K562 (cell line): ENCODE measurements at regions not wholly inside any gene's neighbourhood (a gene's known extent, or its start where the extent isn't known, plus 50 kb on each side); places are given as distances from the start of the nearest gene placed in this dataset.
"Not testable (repeated sequence)": the region's sequence is repeated elsewhere in the genome, so short reads cannot be mapped to it uniquely, and the experiment has no call there.

ENCODE experiments used
- ATAC-seq: fragments of 200-7000 bp; cut with Tn5 transposase; 3 replicates; pipeline ENCODE4 v1.9.1; 2020; ENCODE audit warnings: moderate library complexity
- BruUV-seq: library from RNA; stranded (reverse); fragments of 400-500 nt; replicated peaks from 2 replicates; lab custom pipeline; 2021; lab: Mats Ljungman, UMichigan
- CTCF ChIA-PET: fragments of 300-600 bp; formaldehyde crosslinking; extraction: SDS; loops from one replicate; lab custom pipeline; 2021; ENCODE audit warnings: low intra/inter-chr PET ratio; lab: Yijun Ruan, JAX
- POLR2A ChIA-PET: fragments of 300-600, 350-650 bp; sonication (Branson Sonifier 250); formaldehyde crosslinking; extraction: SDS; loops from one replicate; lab custom pipeline; 2021; ENCODE audit warnings: antibody characterized with exemption, inconsistent platforms; lab: Yijun Ruan, JAX
- DNase-seq, 4 experiments: peaks; one replicate each; pipeline versions ENCODE4 v3.0.0 to v3.0.0-alpha.2; 2011 to 2018; ENCODE audit warnings: low spot score in 3 of 4, mixed read lengths in 3 of 4; ENCODE audit errors: extremely low read depth in 1 of 4
- FAIRE-seq: peaks from 2 replicates; lab custom pipeline; 2011; peaks lifted over from hg19 to GRCh38; lab: Jason Lieb, UNC
- H2AFZ ChIP-seq: 2 replicates; pipeline ENCODE4 v1.6.0; 2011; ENCODE audit warnings: low read depth, low read length, control low read depth, inconsistent platforms
- H3K27ac ChIP-seq: fragments of 200-600 bp; 3 replicates; pipeline ENCODE4 v1.8.0; 2011; ENCODE audit warnings: low read depth, mild to moderate bottlenecking, control low read depth, inconsistent platforms, low read length, moderate library complexity, mixed read lengths; ENCODE audit errors: extremely low read depth
- H3K27me3 ChIP-seq, 2 experiments: fragments of 300-600 bp in 1 of 2; 2 replicates in 1 of 2; 3 replicates in 1 of 2; pipeline versions ENCODE4 v1.6.0 to v1.8.0; 2011; ENCODE audit warnings: inconsistent platforms in 2 of 2, low read length in 2 of 2, mild to moderate bottlenecking in 1 of 2, mixed read lengths in 1 of 2, moderate library complexity in 1 of 2; ENCODE audit not compliant: control insufficient read depth in 2 of 2, insufficient read depth in 2 of 2
- H3K36me3 ChIP-seq: fragments of 300-600 bp; 3 replicates; pipeline ENCODE4 v1.8.0; 2011; ENCODE audit warnings: mild to moderate bottlenecking, low read length, inconsistent platforms; ENCODE audit not compliant: control insufficient read depth, insufficient read depth
- H3K4me1 ChIP-seq, 2 experiments: fragments of 200-600 bp in 1 of 2; replicated peaks in 1 of 2; 2 replicates in 1 of 2; 3 replicates in 1 of 2; pipeline versions ENCODE4 v1.5.1 to v1.8.0; 2011; ENCODE audit warnings: inconsistent platforms in 2 of 2, low read length in 2 of 2, mild to moderate bottlenecking in 1 of 2, mixed read lengths in 1 of 2, moderate library complexity in 1 of 2; ENCODE audit not compliant: control insufficient read depth in 2 of 2, insufficient read depth in 2 of 2
- H3K4me2 ChIP-seq: 2 replicates; pipeline ENCODE4 v1.6.1; 2011; ENCODE audit warnings: low read length, control low read depth, inconsistent platforms, mixed read lengths; ENCODE audit not compliant: insufficient read depth
- H3K4me3 ChIP-seq: fragments of 200-600 bp; sonication (generic), shearing (Covaris generic); 2 replicates; pipeline ENCODE4 v1.5.1; 2016; ENCODE audit warnings: control low read depth, inconsistent platforms
- H3K79me2 ChIP-seq: fragments of 200-600 bp; 3 replicates; pipeline ENCODE4 v1.8.0; 2011; ENCODE audit warnings: low read length, inconsistent platforms; ENCODE audit not compliant: control insufficient read depth, insufficient read depth
- H3K9ac ChIP-seq, 2 experiments: 2 replicates each; pipeline versions ENCODE4 v1.6.0 to v1.6.1; 2011; ENCODE audit warnings: low read depth in 2 of 2, low read length in 2 of 2, control low read depth in 1 of 2, inconsistent platforms in 1 of 2, mild to moderate bottlenecking in 1 of 2, mixed read lengths in 1 of 2; ENCODE audit not compliant: insufficient read depth in 1 of 2
- H3K9me1 ChIP-seq: one replicate; pipeline ENCODE4 v1.6.0; 2011; ENCODE audit warnings: inconsistent platforms, mild to moderate bottlenecking, low read length, moderate library complexity; ENCODE audit not compliant: control insufficient read depth, insufficient read depth
- H3K9me3 ChIP-seq: replicated peaks from 2 replicates; pipeline ENCODE4 v1.5.1; 2011; ENCODE audit warnings: low read depth, low read length, inconsistent platforms; ENCODE audit not compliant: control insufficient read depth, insufficient read depth
- H4K20me1 ChIP-seq: replicated peaks from 2 replicates; pipeline ENCODE4 v1.6.1; 2011; ENCODE audit warnings: low read length, inconsistent platforms, mixed read lengths; ENCODE audit not compliant: control insufficient read depth, insufficient read depth
- CBFA2T2 ChIP-seq: fragments of 450-650 bp; conservative IDR thresholded peaks from 2 replicates; pipeline ENCODE4 v1.6.1; 2017; ENCODE audit warnings: mild to moderate bottlenecking
- SUPT5H ChIP-seq: fragments of 450-650 bp; IDR thresholded peaks from 2 replicates; pipeline ENCODE4 v1.6.1; 2016
- TCF15 ChIP-seq: fragments of 250-450 bp; sonication (Bioruptor Pico); IDR thresholded peaks from 2 replicates; pipeline ENCODE4 v1.8.0; 2022; ENCODE audit warnings: moderate library complexity, mild to moderate bottlenecking, inconsistent platforms
- USF1 ChIP-seq: sonication (generic); formaldehyde crosslinking; IDR thresholded peaks from 2 replicates; pipeline ENCODE4 v1.9.0; 2022; ENCODE audit warnings: mild to moderate bottlenecking, missing genetic modification reagents
- YBX1 ChIP-seq: fragments of 450-650 bp; IDR thresholded peaks from 2 replicates; pipeline ENCODE4 v1.7.1; 2016; ENCODE audit warnings: mild to moderate bottlenecking
- WGBS: fragments of 100-300 bp; shearing (Covaris generic); methylation state at CpG from one replicate; pipeline ENCODE4 v1.1.6; 2016; ENCODE audit warnings: low coverage, mixed read lengths; ENCODE audit not compliant: insufficient coverage; ENCODE audit errors: missing lambda C conversion rate; 5-methylcytosine and 5-hydroxymethylcytosine counted together
- in situ Hi-C: fragments of 300-500 bp; cut with MboI; formaldehyde crosslinking; loops from 4 replicates; pipeline ENCODE4 v1.15.0; 2018; ENCODE audit warnings: inconsistent platforms, mixed read lengths
- intact Hi-C: fragments of 100-400 bp; cut with micrococcal nuclease; formaldehyde crosslinking; loops from 2 replicates; pipeline ENCODE4 v1.14.2; 2022

- TF ChIP-seq TCF15 (no peak), YBX1 (no peak), SUPT5H (no peak)
Measured at GRCh38 chr22:49671331-49672013, 156.2 kb downstream of the BRD1 start (continued).

- CTCF ChIA-PET, result no interaction called here
- H2AFZ ChIP-seq, result no peak overlapping the region
- no peaks in the 10 kb centered on the region for H3K9me1 ChIP-seq
- no peak overlapping the region for H3K4me3 ChIP-seq
- no peaks in the 10 kb centered on the region; the same call in 1 of the 2 replicates for H4K20me1 ChIP-seq
- 16% methylated on average over 24 of the region's 69 CpGs for WGBS
- no peak overlapping the region for H3K9ac ChIP-seq
- POLR2A ChIA-PET, result no interaction called here
- no peak overlapping the region for H3K27ac ChIP-seq
- no TSS peak for BruUV-seq
- peaks cover 8 to 30% of the 10 kb centered on the region in 2 experiments for H3K27me3 ChIP-seq
- TF ChIP-seq USF1 (CRISPR knock-in tag) (no peak), CBFA2T2 (no peak)
- H3K4me2 ChIP-seq, result no peak overlapping the region
- H3K79me2 ChIP-seq, result no peaks in the 10 kb centered on the region
- FAIRE-seq (no peak), DNase-seq (no peak), ATAC-seq (no peak)
- H3K9me3 ChIP-seq, result no peaks in the 10 kb centered on the region
- peaks cover 0 to 5% of the 10 kb centered on the region in 2 experiments; a peak in 2 of 5 replicates for H3K4me1 ChIP-seq
- intact Hi-C loops, result no loop called here
- no peaks in the 10 kb centered on the region for H3K36me3 ChIP-seq
- in situ Hi-C loops, result no loop called here
Measured at GRCh38 chr22:49670456-49671330, 157.0 kb downstream of the BRD1 start.

GRCh38 chr22:49669969-49670455, 157.7 kb downstream of the BRD1 start:
- H3K79me2 ChIP-seq, intact Hi-C loops, H3K4me1 ChIP-seq, H3K4me3 ChIP-seq, H3K9me1 ChIP-seq, ATAC-seq, H3K9me3 ChIP-seq, H3K36me3 ChIP-seq, H3K27ac ChIP-seq, H3K9ac ChIP-seq, DNase-seq, BruUV-seq, FAIRE-seq, CTCF ChIA-PET, H2AFZ ChIP-seq, in situ Hi-C loops, POLR2A ChIA-PET, H3K4me2 ChIP-seq, H4K20me1 ChIP-seq: not testable (repeated sequence)
- 60% methylated on average over 5 of the region's 33 CpGs for WGBS
- H3K27me3 ChIP-seq, result peaks cover 8 to 32% of the 10 kb centered on the region in 2 experiments
